Activated naive CD8-positive, alpha-beta T cell treated with anti-CD3 and anti-CD28 coated beads, Interleukin-2, amount 10 ng/mL, durations not matched to agents 7 days and 5 days (primary cell): ENCODE measurements at regions not wholly inside any gene's neighbourhood (a gene's known extent, or its start where the extent isn't known, plus 50 kb on each side); places are given as distances from the start of the nearest gene placed in this dataset.

Experiments
- ATAC-seq: fragments of 150-1000 bp; cut with Tn5 transposase; one replicate; pipeline ENCODE4 v1.10.0; 2021; ENCODE audit warnings: low read depth, moderate library complexity
- POLR2A ChIA-PET: fragments of 350-600 bp; sonication (Branson Sonifier 250); formaldehyde crosslinking; loops from one replicate; lab custom pipeline; 2021; ENCODE audit warnings: antibody characterized with exemption; lab: Charles Lee
- DNase-seq: peaks from one replicate; pipeline ENCODE4 v3.0.0; 2021
- H3K27ac Mint-ChIP-seq: one replicate; pipeline ENCODE4 v1.8.0; 2022; ENCODE audit warnings: mild to moderate bottlenecking, mixed read lengths
- H3K27me3 Mint-ChIP-seq: one replicate; pipeline ENCODE4 v1.8.0; 2022; ENCODE audit warnings: mild to moderate bottlenecking, moderate library complexity, mixed read lengths
- H3K36me3 Mint-ChIP-seq: one replicate; pipeline ENCODE4 v1.8.0; 2021; ENCODE audit warnings: mild to moderate bottlenecking, mixed read lengths
- H3K4me1 Mint-ChIP-seq: one replicate; pipeline ENCODE4 v1.8.0; 2021; ENCODE audit warnings: mixed read lengths
- H3K4me3 Mint-ChIP-seq: one replicate; pipeline ENCODE4 v1.8.0; 2022; ENCODE audit warnings: mild to moderate bottlenecking, moderate library complexity, mixed read lengths
- H3K9me3 Mint-ChIP-seq: one replicate; pipeline ENCODE4 v1.8.0; 2021; ENCODE audit warnings: mixed read lengths

GRCh38 chr6:169950558-169950957, 199.1 kb downstream of the ERMARD start:
- POLR2A ChIA-PET, result interaction anchor here (0.9 kb wide), 1 partner anchor 342 kb away, joined by 4 read pairs; no protein-coding TSS in a partner anchor
- no peak for ATAC-seq

GRCh38 chr6:169949511-169950097, 198.2 kb downstream of the ERMARD start:
- POLR2A ChIA-PET, result no interaction called here
- no peak overlapping the region for H3K27ac Mint-ChIP-seq
- no peak for DNase-seq

More at GRCh38 chr6:169950558-169950957, 199.1 kb downstream of the ERMARD start:
- peaks cover 20% of the 10 kb centered on the region for H3K27me3 Mint-ChIP-seq
- H3K4me3 Mint-ChIP-seq, result no peak overlapping the region
- no peak for DNase-seq
- no peaks in the 10 kb centered on the region for H3K9me3 Mint-ChIP-seq
- no peak overlapping the region for H3K27ac Mint-ChIP-seq
- no peaks in the 10 kb centered on the region for H3K36me3 Mint-ChIP-seq
- H3K4me1 Mint-ChIP-seq, result peaks cover 10% of the 10 kb centered on the region

GRCh38 chr6:169946971-169947370, 195.5 kb downstream of the ERMARD start:
- POLR2A ChIA-PET, result no interaction called here
- Mint-ChIP-seq H3K27me3 (peaks cover 24% of the 10 kb centered on the region), H3K4me1 (peaks cover 8% of the 10 kb centered on the region), H3K36me3 (peaks cover 1% of the 10 kb centered on the region), H3K27ac (no peak overlapping the region), H3K9me3 (peaks cover 4% of the 10 kb centered on the region), H3K4me3 (no peak overlapping the region)
- DNase-seq (no peak), ATAC-seq (no peak)

More at GRCh38 chr6:169949511-169950097, 198.2 kb downstream of the ERMARD start:
- Mint-ChIP-seq H3K9me3 (no peaks in the 10 kb centered on the region), H3K27me3 (peaks cover 24% of the 10 kb centered on the region), H3K4me1 (peaks cover 8% of the 10 kb centered on the region), H3K36me3 (peaks cover 1% of the 10 kb centered on the region), H3K4me3 (no peak overlapping the region)
- no peak for ATAC-seq

GRCh38 chr6:169945117-169945516, 193.7 kb downstream of the ERMARD start:
- DNase-seq (no peak), ATAC-seq (no peak)
- peaks cover 8% of the 10 kb centered on the region for H3K4me1 Mint-ChIP-seq
- H3K36me3 Mint-ChIP-seq, result peaks cover 1% of the 10 kb centered on the region
- H3K27me3 Mint-ChIP-seq, result peaks cover 28% of the 10 kb centered on the region
- no peak overlapping the region for H3K4me3 Mint-ChIP-seq
- no peak overlapping the region for H3K27ac Mint-ChIP-seq
- H3K9me3 Mint-ChIP-seq, result peaks cover 4% of the 10 kb centered on the region
- POLR2A ChIA-PET, result no interaction called here

- H3K36me3 Mint-ChIP-seq, result peaks cover 1% of the 10 kb centered on the region
- ATAC-seq (no peak), DNase-seq (no peak)
- peaks cover 8% of the 10 kb centered on the region for H3K4me1 Mint-ChIP-seq
- no peak overlapping the region for H3K27ac Mint-ChIP-seq
- H3K4me3 Mint-ChIP-seq, result no peak overlapping the region
- H3K27me3 Mint-ChIP-seq, result peaks cover 28% of the 10 kb centered on the region
- peaks cover 4% of the 10 kb centered on the region for H3K9me3 Mint-ChIP-seq
- POLR2A ChIA-PET, result no interaction called here
These were observed 193.0 kb downstream of the ERMARD start for GRCh38 chr6:169944415-169944814.

- Mint-ChIP-seq H3K27ac (no peak overlapping the region), H3K9me3 (peaks cover 4% of the 10 kb centered on the region), H3K36me3 (peaks cover 1% of the 10 kb centered on the region), H3K4me1 (peaks cover 8% of the 10 kb centered on the region), H3K27me3 (peaks cover 28% of the 10 kb centered on the region), H3K4me3 (no peak overlapping the region)
- ATAC-seq, result no peak
- no peak for DNase-seq
- POLR2A ChIA-PET, result no interaction called here
These were observed 192.6 kb downstream of the ERMARD start for GRCh38 chr6:169944061-169944337.

- peaks cover 8% of the 10 kb centered on the region for H3K4me1 Mint-ChIP-seq
- H3K9me3 Mint-ChIP-seq, result peaks cover 4% of the 10 kb centered on the region
- DNase-seq, result no peak
- H3K27ac Mint-ChIP-seq, result no peak overlapping the region
- peaks cover 31% of the 10 kb centered on the region for H3K27me3 Mint-ChIP-seq
- H3K4me3 Mint-ChIP-seq, result no peak overlapping the region
- POLR2A ChIA-PET, result no interaction called here
- H3K36me3 Mint-ChIP-seq, result peaks cover 1% of the 10 kb centered on the region
- no peak for ATAC-seq
These were observed 192.0 kb downstream of the ERMARD start for GRCh38 chr6:169943241-169944060.

GRCh38 chr6:169942173-169942572, 190.8 kb downstream of the ERMARD start:
- Mint-ChIP-seq H3K27ac (no peak overlapping the region), H3K4me1 (peaks cover 7% of the 10 kb centered on the region), H3K9me3 (peaks cover 4% of the 10 kb centered on the region), H3K27me3 (peaks cover 22% of the 10 kb centered on the region), H3K4me3 (no peak overlapping the region), H3K36me3 (peaks cover 1% of the 10 kb centered on the region)
- no peak for DNase-seq
- POLR2A ChIA-PET, result no interaction called here
- ATAC-seq, result no peak

GRCh38 chr6:169940481-169941271, 189.3 kb downstream of the ERMARD start:
- DNase-seq (no peak), ATAC-seq (no peak)
- POLR2A ChIA-PET, result no interaction called here
- no peak overlapping the region for H3K4me3 Mint-ChIP-seq
- no peak overlapping the region for H3K27ac Mint-ChIP-seq
- H3K27me3 Mint-ChIP-seq, result peaks cover 19% of the 10 kb centered on the region
- H3K9me3 Mint-ChIP-seq, result peaks cover 4% of the 10 kb centered on the region
- no peaks in the 10 kb centered on the region for H3K4me1 Mint-ChIP-seq
- H3K36me3 Mint-ChIP-seq, result peaks cover 1% of the 10 kb centered on the region

- Mint-ChIP-seq H3K9me3 (peaks cover 4% of the 10 kb centered on the region), H3K36me3 (no peaks in the 10 kb centered on the region), H3K4me3 (no peak overlapping the region), H3K4me1 (no peaks in the 10 kb centered on the region), H3K27me3 (peaks cover 12% of the 10 kb centered on the region), H3K27ac (no peak overlapping the region)
- ATAC-seq, result no peak
- DNase-seq, result no peak
- POLR2A ChIA-PET, result no interaction called here
These were observed 188.2 kb downstream of the ERMARD start for GRCh38 chr6:169939554-169940164.

GRCh38 chr6:169938731-169939130, 187.3 kb downstream of the ERMARD start:
- H3K27ac Mint-ChIP-seq, result no peak overlapping the region
- POLR2A ChIA-PET, result no interaction called here
- H3K4me3 Mint-ChIP-seq, result no peak overlapping the region
- DNase-seq, result no peak
- ATAC-seq, result no peak
- no peaks in the 10 kb centered on the region for H3K36me3 Mint-ChIP-seq
- no peaks in the 10 kb centered on the region for H3K4me1 Mint-ChIP-seq
- H3K9me3 Mint-ChIP-seq, result peaks cover 2% of the 10 kb centered on the region
- peaks cover 8% of the 10 kb centered on the region for H3K27me3 Mint-ChIP-seq

GRCh38 chr6:169938262-169938701, 186.9 kb downstream of the ERMARD start:
- Mint-ChIP-seq H3K27me3 (peaks cover 8% of the 10 kb centered on the region), H3K27ac (no peak overlapping the region), H3K4me1 (no peaks in the 10 kb centered on the region), H3K36me3 (no peaks in the 10 kb centered on the region), H3K4me3 (no peak overlapping the region), H3K9me3 (peaks cover 1% of the 10 kb centered on the region)
- DNase-seq, result no peak
- POLR2A ChIA-PET, result no interaction called here
- no peak for ATAC-seq
